ENCODE measurements at regions not wholly inside any gene's neighbourhood (a gene's known extent, or its start where the extent isn't known, plus 50 kb on each side); places are given as distances from the start of the nearest gene placed in this dataset.

DNA sequence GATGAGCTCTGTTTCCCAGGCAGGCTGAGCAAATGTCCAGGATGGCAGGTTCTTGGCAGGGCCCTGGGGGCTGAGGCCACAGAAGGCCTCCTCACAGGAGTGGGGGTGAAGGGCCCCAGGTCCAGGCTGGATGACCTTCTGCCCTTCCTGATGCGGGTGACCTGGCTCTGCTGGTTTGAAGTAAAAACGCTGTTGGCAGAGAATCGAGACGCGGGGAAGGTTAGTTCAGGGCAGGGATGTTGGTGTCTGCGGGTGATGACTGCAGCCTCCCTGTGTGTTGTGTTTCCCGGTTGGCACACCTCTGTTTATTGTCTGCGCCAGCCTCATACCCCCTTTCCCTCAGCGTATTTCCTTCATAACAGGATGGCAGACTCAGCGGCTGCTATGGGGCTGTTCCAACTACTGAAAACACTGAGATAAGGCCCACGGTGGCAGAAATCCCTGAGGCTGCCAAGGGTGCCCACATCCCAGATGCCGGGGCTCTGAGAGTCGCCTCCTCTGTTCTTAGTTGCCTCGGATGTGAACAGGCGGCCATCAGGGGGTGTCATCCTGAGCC, 104.6 kb downstream of the METRNL start:
- TF ChIP-seq, protein P1, sequence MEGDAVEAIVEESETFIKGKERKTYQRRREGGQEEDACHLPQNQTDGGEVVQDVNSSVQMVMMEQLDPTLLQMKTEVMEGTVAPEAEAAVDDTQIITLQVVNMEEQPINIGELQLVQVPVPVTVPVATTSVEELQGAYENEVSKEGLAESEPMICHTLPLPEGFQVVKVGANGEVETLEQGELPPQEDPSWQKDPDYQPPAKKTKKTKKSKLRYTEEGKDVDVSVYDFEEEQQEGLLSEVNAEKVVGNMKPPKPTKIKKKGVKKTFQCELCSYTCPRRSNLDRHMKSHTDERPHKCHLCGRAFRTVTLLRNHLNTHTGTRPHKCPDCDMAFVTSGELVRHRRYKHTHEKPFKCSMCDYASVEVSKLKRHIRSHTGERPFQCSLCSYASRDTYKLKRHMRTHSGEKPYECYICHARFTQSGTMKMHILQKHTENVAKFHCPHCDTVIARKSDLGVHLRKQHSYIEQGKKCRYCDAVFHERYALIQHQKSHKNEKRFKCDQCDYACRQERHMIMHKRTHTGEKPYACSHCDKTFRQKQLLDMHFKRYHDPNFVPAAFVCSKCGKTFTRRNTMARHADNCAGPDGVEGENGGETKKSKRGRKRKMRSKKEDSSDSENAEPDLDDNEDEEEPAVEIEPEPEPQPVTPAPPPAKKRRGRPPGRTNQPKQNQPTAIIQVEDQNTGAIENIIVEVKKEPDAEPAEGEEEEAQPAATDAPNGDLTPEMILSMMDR (IDR thresholded peaks at IDR 0.05 in 2 of 3, conservative IDR thresholded peaks at IDR 0.05 in 1 of 3; ENCODE audit: control insufficient read depth in 2 of 3, extremely low read depth in 1 of 3, insufficient read depth in 1 of 3, low read depth in 3 of 3, low read length in 3 of 3), result no peak
- TF ChIP-seq SMC3 (IDR thresholded peaks at IDR 0.05; ENCODE audit: borderline replicate concordance, low read length) (no peak), BHLHE40 (IDR thresholded peaks at IDR 0.05; ENCODE audit: borderline replicate concordance in 1 of 2, low read depth in 2 of 2, low read length in 1 of 2) (no peak), EP300 (IDR thresholded peaks at IDR 0.05; ENCODE audit: borderline replicate concordance in 1 of 2, control insufficient read depth in 1 of 2, low read depth in 2 of 2, low read length in 2 of 2) (no peak), RFX5 (IDR thresholded peaks at IDR 0.05; ENCODE audit: low read depth, low read length) (no peak), POLR2A (IDR thresholded peaks at IDR 0.05; ENCODE audit: low read depth, low read length) (no peak), JUND (IDR thresholded peaks at IDR 0.05; ENCODE audit: low read depth, low read length) (no peak), KAT2A (conservative IDR thresholded peaks at IDR 0.05; ENCODE audit: control insufficient read depth, low read depth, low read length) (no peak)
- TF ChIP-seq, protein P2, sequence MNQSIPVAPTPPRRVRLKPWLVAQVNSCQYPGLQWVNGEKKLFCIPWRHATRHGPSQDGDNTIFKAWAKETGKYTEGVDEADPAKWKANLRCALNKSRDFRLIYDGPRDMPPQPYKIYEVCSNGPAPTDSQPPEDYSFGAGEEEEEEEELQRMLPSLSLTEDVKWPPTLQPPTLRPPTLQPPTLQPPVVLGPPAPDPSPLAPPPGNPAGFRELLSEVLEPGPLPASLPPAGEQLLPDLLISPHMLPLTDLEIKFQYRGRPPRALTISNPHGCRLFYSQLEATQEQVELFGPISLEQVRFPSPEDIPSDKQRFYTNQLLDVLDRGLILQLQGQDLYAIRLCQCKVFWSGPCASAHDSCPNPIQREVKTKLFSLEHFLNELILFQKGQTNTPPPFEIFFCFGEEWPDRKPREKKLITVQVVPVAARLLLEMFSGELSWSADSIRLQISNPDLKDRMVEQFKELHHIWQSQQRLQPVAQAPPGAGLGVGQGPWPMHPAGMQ (IDR thresholded peaks at IDR 0.05; ENCODE audit: borderline replicate concordance), result no peak

Measured in GM12878 (cell line).